Astrocyte (in vitro differentiated cells and primary cell): ENCODE measurements at regions not wholly inside any gene's neighbourhood (a gene's known extent, or its start where the extent isn't known, plus 50 kb on each side); places are given as distances from the start of the nearest gene placed in this dataset.

Source experiments
- EZH2 ChIP-seq: IDR thresholded peaks from 2 replicates; pipeline ENCODE4 v1.6.1; 2012; ENCODE audit warnings: mild to moderate bottlenecking, low read length, inconsistent platforms; ENCODE audit not compliant: insufficient read depth
- TF ChIP-seq, protein P1 (sequence below): IDR thresholded peaks from 2 replicates; pipeline ENCODE4 v1.5.1; 2011; ENCODE audit warnings: low read depth, mild to moderate bottlenecking, inconsistent platforms, low read length, moderate library complexity; ENCODE audit not compliant: insufficient read depth

DNA sequence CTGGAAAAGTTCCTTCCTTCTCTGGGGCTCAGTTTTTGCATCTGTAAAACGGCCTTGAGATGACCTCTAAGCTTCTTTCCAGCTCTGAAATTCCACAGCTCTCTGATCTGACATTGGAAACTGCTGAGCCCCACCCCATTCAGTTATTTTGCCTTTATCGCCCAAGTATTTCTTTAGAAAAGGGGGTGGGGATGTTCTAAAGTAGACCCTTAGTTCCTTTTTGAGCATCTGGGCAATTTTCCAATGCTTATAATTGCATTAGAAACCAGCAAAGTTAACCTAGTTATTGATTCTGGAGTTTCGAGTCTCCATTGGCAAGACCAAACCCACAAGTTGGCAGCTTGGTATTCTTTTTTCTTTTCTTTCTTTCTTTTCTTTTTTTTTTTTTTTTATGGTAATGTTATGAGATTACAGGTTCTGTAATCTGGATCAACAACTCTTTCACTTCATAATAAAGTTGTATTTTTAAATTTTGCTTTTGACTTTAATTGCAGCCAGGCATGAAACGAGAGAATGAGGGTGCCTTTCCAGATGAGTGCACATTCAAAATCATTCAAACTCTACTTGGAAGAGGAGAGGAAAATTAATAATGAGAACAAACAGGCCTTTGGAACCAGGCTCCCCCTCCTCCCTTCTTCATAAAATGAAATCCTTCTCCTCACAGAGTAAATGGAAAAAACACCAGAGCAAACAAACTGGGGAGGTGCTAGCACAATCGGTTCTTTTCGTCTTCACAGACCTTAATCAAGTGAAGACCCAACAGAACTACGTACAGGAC lies 76.8 kb upstream of the LRIG1 start:
- TF ChIP-seq, protein P1, sequence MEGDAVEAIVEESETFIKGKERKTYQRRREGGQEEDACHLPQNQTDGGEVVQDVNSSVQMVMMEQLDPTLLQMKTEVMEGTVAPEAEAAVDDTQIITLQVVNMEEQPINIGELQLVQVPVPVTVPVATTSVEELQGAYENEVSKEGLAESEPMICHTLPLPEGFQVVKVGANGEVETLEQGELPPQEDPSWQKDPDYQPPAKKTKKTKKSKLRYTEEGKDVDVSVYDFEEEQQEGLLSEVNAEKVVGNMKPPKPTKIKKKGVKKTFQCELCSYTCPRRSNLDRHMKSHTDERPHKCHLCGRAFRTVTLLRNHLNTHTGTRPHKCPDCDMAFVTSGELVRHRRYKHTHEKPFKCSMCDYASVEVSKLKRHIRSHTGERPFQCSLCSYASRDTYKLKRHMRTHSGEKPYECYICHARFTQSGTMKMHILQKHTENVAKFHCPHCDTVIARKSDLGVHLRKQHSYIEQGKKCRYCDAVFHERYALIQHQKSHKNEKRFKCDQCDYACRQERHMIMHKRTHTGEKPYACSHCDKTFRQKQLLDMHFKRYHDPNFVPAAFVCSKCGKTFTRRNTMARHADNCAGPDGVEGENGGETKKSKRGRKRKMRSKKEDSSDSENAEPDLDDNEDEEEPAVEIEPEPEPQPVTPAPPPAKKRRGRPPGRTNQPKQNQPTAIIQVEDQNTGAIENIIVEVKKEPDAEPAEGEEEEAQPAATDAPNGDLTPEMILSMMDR, result no peak
- no peak for TF ChIP-seq EZH2
